ENCODE measurements at regions not wholly inside any gene's neighbourhood (a gene's known extent, or its start where the extent isn't known, plus 50 kb on each side); places are given as distances from the start of the nearest gene placed in this dataset.
"Not testable (repeated sequence)": the region's sequence is repeated elsewhere in the genome, so short reads cannot be mapped to it uniquely, and the experiment has no call there.

DNA sequence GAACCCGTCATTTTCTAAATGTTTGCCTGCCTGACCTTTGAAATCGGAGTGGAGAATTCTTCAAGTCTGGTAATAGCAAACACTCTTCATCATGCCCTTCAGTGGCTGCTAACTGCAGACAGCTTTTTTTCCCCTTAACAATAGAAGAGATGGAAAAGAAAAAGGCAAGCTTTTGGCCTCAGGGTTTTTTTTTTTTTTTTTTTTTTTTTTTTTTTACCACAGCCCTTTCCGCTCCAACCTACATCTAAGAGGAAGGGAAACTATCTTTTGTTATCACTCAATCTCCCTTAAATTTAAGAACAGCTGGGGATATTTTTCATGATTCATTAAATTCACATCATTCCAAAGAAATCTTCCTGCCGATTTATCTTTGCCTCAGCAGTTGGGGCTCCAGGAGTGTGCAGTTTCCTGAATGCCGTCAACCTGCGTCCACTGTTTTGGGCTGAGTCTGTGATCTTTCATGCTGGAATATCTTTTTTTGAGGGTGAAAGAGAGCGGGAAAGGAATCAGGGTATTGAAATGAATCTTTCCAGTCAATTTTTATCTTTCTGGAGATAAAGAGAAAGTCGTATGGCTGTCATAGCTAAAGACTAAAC is 144.5 kb upstream of the SMYD2 start:
- TF ChIP-seq, protein P1, sequence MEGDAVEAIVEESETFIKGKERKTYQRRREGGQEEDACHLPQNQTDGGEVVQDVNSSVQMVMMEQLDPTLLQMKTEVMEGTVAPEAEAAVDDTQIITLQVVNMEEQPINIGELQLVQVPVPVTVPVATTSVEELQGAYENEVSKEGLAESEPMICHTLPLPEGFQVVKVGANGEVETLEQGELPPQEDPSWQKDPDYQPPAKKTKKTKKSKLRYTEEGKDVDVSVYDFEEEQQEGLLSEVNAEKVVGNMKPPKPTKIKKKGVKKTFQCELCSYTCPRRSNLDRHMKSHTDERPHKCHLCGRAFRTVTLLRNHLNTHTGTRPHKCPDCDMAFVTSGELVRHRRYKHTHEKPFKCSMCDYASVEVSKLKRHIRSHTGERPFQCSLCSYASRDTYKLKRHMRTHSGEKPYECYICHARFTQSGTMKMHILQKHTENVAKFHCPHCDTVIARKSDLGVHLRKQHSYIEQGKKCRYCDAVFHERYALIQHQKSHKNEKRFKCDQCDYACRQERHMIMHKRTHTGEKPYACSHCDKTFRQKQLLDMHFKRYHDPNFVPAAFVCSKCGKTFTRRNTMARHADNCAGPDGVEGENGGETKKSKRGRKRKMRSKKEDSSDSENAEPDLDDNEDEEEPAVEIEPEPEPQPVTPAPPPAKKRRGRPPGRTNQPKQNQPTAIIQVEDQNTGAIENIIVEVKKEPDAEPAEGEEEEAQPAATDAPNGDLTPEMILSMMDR (IDR thresholded peaks at IDR 0.05; ENCODE audit: low read length, missing control alignments), result no peak
- no peak for DNase-seq (ENCODE audit: low read depth)
- H3K4me3 ChIP-seq (replicated peaks; ENCODE audit: low read depth, low read length), result no peak overlapping the region

DNA sequence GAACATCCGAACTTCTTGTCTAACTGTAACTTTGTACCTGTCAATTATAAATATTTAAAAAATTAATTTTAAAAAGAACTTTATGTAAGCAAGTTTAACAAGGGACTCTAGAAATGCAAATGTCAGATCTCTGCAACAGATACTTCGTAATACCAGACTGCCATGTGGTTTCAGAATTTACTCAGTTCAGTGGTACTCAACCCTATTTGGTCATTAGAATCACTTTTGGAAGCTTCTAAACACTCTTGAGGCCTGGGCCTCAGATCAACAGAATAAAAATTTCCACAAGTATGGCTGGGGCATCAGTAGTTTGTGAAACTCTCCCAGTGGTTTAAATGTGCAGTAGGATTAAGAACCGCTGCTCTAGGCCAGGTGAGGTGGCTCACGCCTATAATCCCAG is 139.5 kb upstream of the SMYD2 start:
- DNase-seq (ENCODE audit: low read depth), result no peak
- TF ChIP-seq, protein P1 (IDR thresholded peaks at IDR 0.05; ENCODE audit: low read length, missing control alignments), result no peak
- H3K4me3 ChIP-seq (replicated peaks; ENCODE audit: low read depth, low read length), result no peak overlapping the region

DNA sequence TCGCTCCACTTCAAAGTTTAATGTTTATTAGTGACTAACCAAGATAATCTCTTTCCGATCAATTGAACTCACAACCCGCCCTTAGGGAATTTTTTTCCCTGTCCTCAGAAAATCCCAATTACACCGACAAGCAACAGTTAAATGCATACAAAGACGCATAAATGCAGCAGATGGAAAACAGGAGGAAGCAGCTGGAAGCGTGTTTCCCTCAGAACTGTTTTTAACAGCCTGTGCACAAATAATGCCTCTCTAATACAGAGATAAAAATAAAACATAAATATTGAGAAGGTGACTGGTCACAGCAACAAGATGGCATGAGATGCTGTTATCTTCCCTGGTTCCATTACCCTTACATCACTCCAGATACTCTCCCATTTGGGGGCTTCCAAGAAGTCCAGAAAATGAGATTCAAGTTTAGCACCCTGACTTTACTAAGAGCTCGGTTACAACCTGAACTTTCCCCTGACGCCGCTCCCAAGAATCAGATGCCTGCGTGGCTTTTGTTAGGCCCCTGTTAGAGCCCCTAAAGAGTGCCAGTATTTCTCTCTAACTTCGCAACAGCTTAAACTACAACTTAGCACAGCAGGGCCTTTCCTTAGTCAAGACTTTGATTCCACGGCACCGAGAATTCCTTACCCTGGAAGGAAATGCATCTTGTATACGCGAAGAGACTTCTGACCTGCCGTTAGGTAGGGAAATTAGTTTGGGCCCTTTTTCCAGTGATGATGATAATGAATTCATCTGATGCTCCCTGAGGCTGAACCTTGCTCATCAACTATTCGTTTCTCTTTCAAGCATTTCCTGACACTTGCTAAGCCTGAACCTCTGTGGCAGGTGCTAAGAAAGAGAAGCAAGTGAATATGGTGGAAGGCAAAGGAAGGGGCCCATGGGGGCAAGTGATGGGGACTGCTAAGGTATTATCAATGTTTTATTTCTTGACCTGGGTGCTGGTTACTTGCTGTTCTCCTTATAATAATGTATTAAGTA is 137.7 kb upstream of the SMYD2 start:
- no peak overlapping the region for H3K4me3 ChIP-seq (replicated peaks; ENCODE audit: low read depth, low read length)
- no peak for DNase-seq (ENCODE audit: low read depth)
- TF ChIP-seq, protein P1 (IDR thresholded peaks at IDR 0.05; ENCODE audit: low read length, missing control alignments), result no peak

DNA sequence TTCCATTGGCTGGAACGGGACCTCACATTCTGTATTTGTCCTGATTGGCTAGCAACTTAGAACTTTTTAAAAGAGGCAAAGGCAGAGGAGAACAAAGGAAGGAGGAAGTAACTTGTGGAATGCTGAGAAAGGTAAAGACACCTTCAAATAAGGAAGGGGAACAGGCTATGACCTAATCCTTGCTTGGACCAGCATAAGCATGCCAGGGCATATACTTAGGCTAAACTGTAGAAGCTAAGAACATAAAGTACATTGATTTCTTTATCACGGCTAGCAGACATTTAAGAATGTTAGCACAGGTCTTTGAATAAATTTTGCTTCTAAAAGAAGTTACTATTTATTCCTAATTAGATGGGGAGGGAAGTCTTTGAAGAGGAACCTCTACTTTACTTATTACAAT is 136.4 kb upstream of the SMYD2 start:
- not testable (repeated sequence) for DNase-seq (ENCODE audit: low read depth); H3K4me3 ChIP-seq (replicated peaks; ENCODE audit: low read depth, low read length)

DNA sequence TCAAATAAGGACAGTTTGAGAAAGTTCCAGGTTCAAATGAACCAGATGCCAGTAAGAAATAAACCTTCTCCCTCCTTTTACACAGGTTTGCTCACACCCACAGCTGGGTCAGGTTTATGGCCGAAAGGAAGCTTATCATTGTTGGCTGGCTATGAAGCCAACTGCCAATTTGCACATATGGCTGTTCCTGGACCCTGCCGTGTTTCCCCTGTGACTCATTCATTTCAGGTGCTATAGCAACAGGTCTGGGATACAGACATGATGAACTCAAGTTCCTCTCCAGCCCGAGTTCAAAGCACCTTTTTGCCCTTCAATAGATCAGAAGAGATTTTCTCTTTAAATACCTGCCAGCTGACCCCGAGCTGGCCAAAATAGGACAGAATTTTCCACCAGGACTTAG is 134.4 kb upstream of the SMYD2 start:
- no peak overlapping the region for H3K4me3 ChIP-seq (replicated peaks; ENCODE audit: low read depth, low read length)
- TF ChIP-seq, protein P1 (IDR thresholded peaks at IDR 0.05; ENCODE audit: low read length, missing control alignments), result no peak
- no peak for DNase-seq (ENCODE audit: low read depth)

DNA sequence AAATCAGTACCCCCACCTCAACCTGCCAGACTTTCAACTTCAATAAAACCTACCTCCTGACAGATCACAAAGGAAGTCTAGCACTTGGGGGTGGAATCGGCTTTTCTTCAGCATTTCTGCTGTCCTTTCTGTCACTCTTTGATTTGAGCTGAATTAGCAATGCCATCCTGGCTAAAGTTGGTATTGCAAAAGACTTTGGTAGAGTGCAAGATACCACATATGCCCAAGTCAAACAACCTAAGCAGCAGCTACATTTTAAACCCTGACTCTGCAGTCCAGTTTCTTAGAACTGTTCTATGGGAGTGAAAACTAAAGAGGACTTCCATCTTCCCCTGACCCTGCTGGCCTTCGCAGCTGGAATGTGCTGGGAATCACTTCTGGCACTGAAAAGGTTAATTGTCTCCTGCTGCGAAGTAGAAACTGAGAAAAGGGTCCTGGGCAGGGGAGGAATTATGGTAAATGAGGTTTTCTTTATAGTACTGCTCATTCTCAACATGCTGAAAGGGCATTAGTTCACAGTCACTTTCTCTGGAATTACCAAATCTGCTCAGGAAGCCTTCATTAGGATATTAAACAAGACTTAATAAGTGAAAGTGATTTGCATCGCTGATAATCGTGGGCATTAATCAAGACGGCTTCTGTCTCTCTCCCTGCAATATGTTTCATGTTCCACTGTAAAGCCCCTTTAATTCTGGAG is 126.2 kb upstream of the SMYD2 start:
- DNase-seq (ENCODE audit: low read depth), result no peak
- no peak overlapping the region for H3K4me3 ChIP-seq (replicated peaks; ENCODE audit: low read depth, low read length)
- TF ChIP-seq, protein P1 (IDR thresholded peaks at IDR 0.05; ENCODE audit: low read length, missing control alignments), result no peak

DNA sequence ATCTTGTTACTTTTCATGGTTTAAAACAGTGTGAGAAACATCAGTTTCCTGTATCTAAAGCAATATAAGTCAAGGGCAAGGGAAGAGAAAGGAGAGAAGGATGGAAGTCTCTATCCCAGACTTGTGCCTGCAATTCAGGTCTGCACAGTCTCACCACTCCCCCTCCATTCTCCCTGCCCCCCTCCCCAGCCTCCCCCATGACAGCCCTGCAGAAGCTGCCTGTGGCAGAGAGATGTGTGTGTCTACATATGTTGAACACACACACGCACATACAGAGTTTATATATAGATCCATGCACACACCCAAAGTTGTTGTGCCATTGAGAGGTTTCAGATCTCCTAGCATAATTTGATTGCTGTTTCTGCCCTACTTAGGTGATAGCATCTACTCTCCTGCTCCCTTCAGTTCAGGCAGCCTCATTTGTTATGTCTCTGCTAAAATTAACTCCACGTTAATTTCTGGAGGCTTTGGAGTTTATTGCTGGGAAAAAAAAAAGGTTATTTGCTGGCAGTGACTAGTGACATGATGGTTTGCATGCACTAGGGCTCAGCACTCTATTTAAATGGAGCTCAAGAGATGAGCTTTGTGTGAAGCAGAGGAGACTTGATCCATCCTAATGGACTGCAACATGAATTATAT is 124.9 kb upstream of the SMYD2 start:
- TF ChIP-seq, protein P1 (IDR thresholded peaks at IDR 0.05; ENCODE audit: low read length, missing control alignments), result no peak
- no peak for DNase-seq (ENCODE audit: low read depth)
- no peak overlapping the region for H3K4me3 ChIP-seq (replicated peaks; ENCODE audit: low read depth, low read length)
